Testis (tissue), 2 donors: ENCODE measurements at regions not wholly inside any gene's neighbourhood (a gene's known extent, or its start where the extent isn't known, plus 50 kb on each side); places are given as distances from the start of the nearest gene placed in this dataset.

Source experiments
- POLR2A ChIP-seq: fragments of 450-650 bp; IDR thresholded peaks from one replicate; pipeline ENCODE4 v1.6.1; 2017; ENCODE audit warnings: antibody characterized with exemption, mild to moderate bottlenecking, moderate library complexity
- TF ChIP-seq, protein P1 (sequence below), 3 experiments: fragments of 450-650 bp in 2 of 3; fragments of 200-600 bp in 1 of 3; sonication (generic) in 1 of 3; IDR thresholded peaks; one replicate each; pipeline ENCODE4 v1.5.1; 2016 to 2019; ENCODE audit warnings: antibody characterized with exemption in 3 of 3, mild to moderate bottlenecking in 2 of 3, moderate library complexity in 1 of 3

DNA sequence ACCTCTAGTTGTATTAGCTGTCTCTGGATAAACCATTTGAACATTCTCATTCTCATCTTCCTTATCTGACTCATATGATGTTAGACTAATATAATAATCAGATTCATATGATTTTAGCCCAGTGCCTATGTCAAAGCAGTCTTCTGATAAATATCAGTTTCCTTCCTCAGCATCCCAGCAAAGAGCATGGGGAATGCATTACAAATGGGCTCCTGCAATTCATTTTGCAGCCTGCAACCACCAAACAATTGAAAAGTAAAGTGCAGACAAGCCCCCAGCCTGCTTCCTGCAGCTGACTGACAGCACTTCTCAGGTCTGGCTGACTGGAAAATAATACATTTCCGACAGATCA lies 78.2 kb upstream of the STAC start:
- TF ChIP-seq, protein P1, sequence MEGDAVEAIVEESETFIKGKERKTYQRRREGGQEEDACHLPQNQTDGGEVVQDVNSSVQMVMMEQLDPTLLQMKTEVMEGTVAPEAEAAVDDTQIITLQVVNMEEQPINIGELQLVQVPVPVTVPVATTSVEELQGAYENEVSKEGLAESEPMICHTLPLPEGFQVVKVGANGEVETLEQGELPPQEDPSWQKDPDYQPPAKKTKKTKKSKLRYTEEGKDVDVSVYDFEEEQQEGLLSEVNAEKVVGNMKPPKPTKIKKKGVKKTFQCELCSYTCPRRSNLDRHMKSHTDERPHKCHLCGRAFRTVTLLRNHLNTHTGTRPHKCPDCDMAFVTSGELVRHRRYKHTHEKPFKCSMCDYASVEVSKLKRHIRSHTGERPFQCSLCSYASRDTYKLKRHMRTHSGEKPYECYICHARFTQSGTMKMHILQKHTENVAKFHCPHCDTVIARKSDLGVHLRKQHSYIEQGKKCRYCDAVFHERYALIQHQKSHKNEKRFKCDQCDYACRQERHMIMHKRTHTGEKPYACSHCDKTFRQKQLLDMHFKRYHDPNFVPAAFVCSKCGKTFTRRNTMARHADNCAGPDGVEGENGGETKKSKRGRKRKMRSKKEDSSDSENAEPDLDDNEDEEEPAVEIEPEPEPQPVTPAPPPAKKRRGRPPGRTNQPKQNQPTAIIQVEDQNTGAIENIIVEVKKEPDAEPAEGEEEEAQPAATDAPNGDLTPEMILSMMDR (IDR thresholded peaks at IDR 0.05), result no peak
- TF ChIP-seq POLR2A, result no peak
